Fibroblast of villous mesenchyme (primary cell): ENCODE measurements at regions not wholly inside any gene's neighbourhood (a gene's known extent, or its start where the extent isn't known, plus 50 kb on each side); places are given as distances from the start of the nearest gene placed in this dataset.

Source experiments
- DNase-seq: peaks from one replicate; pipeline ENCODE4 v3.0.0-alpha.2; 2010; ENCODE audit warnings: low read depth
- H3K4me3 ChIP-seq: 2 replicates; pipeline ENCODE4 v1.5.1; 2011; ENCODE audit warnings: low read depth, mild to moderate bottlenecking, low read length
- TF ChIP-seq, protein P1 (sequence below): IDR thresholded peaks from 2 replicates; pipeline ENCODE4 v1.5.1; 2012; ENCODE audit warnings: low read depth, mild to moderate bottlenecking, low read length; ENCODE audit not compliant: insufficient read depth

DNA sequence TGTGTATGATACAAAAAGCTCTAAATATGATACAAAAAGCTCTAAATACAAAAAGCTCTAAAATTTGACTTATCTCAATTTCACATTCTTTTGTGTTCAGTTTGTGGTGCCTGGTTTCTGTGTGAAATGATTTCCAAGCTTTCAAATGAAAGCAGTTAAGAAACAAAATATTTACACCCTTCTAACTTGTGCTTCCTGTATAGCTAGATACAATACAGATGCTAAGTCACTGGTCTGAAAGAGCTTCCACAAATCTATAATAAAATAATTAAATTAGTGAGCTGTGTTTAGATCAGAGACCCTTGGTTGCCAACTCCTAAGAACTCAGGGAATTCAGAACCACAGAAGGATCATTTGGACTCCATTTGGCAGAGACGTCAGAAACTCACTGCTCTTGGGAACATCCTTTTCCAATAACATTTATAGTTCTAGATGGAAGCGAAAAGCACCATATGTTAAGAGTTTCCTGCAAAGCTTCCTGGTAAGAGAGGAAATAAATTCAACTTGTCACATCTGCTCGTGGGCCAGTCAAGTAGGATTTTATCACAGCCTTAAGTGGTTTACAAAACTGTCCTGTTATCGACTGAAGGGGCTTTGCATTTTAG lies 1079.1 kb downstream of the ADGRL2 start:
- TF ChIP-seq, protein P1, sequence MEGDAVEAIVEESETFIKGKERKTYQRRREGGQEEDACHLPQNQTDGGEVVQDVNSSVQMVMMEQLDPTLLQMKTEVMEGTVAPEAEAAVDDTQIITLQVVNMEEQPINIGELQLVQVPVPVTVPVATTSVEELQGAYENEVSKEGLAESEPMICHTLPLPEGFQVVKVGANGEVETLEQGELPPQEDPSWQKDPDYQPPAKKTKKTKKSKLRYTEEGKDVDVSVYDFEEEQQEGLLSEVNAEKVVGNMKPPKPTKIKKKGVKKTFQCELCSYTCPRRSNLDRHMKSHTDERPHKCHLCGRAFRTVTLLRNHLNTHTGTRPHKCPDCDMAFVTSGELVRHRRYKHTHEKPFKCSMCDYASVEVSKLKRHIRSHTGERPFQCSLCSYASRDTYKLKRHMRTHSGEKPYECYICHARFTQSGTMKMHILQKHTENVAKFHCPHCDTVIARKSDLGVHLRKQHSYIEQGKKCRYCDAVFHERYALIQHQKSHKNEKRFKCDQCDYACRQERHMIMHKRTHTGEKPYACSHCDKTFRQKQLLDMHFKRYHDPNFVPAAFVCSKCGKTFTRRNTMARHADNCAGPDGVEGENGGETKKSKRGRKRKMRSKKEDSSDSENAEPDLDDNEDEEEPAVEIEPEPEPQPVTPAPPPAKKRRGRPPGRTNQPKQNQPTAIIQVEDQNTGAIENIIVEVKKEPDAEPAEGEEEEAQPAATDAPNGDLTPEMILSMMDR: no peak
- DNase-seq: no peak
- H3K4me3 ChIP-seq: no peak overlapping the region

DNA sequence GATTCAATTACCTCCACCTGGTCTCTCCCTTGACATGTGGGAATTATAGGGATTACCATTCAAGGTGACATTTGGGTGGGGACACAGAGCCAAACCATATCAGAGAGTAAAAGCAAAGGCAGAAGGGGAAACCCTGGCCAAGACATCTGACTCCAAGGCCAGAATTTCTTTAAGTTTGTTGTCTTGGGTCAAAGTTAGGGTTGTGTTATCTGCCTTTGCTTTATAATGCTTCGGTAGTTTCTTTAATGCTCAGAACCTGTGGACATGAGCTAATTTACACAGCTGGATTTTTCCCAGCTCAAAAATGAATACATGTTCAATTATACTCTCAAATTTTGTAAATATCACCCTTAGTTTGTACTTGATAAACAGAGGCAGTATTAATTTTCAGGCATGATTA lies 1074.4 kb downstream of the ADGRL2 start:
- H3K4me3 ChIP-seq: no peak overlapping the region
- DNase-seq: no peak
- TF ChIP-seq, protein P1: no peak

DNA sequence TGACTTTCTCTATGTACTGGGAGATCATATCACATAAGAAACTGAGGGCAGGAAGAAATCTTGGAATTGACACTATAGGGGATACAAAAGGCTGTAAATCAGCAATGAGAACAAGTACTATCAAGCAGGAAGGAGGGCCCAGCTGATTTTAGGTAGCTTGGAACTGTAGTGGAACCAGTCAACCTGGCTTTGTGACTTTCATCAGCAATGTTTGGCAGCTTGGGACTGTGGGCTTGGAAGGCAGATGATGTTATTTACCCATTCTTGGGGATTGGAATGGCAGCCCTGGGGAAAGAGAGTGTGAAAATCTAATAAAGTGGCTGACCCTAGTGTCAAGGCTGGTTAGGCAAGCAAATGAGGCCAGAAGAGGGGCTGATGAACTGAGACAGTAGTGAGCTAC lies 1073.3 kb downstream of the ADGRL2 start:
- no peak overlapping the region for H3K4me3 ChIP-seq
- TF ChIP-seq, protein P1: no peak

DNA sequence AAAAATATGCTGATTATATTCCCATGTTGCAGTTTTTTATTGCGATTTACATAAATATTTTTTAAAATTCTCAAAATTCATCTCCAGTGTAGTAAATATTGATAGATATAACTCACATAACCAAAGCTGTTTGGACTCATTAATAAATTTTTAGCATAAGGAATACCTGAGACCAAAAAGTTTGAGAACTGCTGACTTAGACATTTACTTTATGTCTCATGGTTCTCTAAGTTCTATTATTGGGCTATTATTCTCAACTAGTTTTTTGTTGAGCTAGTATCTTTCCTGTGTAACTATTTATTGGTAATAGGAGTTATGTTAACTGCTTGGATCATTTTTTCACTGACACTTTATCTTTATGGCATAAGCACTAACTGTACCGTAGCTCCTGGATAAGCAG lies 1069.6 kb downstream of the ADGRL2 start:
- TF ChIP-seq, protein P1: no peak
- no peak for DNase-seq
- no peak overlapping the region for H3K4me3 ChIP-seq

More for the DNA sequence above, 1073.3 kb downstream of the ADGRL2 start:
- no peak for DNase-seq

DNA sequence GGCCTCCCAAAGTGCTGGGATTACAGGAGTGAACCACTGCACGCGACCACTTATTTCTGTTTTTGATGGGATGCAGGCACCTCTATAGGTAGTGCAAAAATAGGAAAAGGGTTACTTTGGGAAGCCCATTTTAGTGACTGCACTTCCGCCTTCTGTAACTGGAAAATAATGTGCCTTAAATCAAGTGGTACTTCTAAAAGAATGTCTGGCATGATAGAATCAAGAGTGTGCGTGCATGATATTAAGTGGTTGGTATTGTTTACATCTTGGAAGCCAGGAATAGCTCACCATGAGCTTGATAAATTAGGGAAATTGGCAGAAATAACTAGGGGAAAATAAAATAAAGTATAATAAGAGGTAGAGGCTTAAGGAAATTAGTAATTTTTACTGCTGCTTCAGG lies 1067.0 kb downstream of the ADGRL2 start:
- no peak overlapping the region for H3K4me3 ChIP-seq
- no peak for DNase-seq
- TF ChIP-seq, protein P1: no peak

DNA sequence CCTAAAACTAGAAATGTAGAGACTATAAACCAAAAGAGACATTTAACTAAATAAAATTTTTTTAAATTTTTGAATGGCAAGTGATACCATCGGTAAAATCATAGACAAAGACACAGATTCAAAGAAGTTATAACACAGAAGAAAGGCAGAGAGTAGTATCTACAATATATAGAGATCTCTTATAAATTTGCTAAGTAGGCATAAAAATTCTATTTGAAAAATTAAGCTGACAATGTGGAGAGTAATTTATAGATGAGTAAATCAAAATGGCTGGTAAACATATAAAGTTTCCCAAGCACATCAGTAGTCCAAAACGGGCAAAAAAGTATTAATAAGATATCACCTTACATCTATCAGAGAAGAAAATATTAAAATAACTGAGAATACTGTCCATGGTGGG lies 1061.0 kb downstream of the ADGRL2 start:
- no peak for DNase-seq
- TF ChIP-seq, protein P1: no peak
- H3K4me3 ChIP-seq: no peak overlapping the region

DNA sequence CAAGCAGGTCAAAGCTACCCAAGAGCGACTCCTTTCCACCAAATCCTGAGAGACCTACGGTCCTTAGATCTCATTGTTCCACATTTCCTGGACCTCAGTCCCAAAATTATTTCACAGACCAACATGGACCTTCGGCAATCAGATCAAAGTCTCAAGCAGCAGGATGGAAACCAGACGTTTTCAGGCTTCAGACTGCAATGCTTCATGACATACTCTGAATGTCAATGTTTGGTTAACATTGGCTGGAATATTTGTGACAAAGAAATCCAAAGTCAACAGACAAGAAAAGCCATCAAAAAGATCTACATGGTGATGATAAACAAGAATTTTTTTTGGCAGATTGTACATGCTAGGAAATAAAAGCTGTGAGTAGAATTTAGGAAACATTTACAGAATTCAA lies 1057.3 kb downstream of the ADGRL2 start:
- TF ChIP-seq, protein P1: no peak
- H3K4me3 ChIP-seq: no peak overlapping the region
- DNase-seq: no peak
